GM12872 (cell line): ENCODE measurements at regions not wholly inside any gene's neighbourhood (a gene's known extent, or its start where the extent isn't known, plus 50 kb on each side); places are given as distances from the start of the nearest gene placed in this dataset.
A peak's percentile ranks its signal among the peaks of the same experiment; 100 is the strongest.

Experiments
- TF ChIP-seq, protein P1 (sequence below): IDR thresholded peaks from 3 replicates; pipeline ENCODE4 v1.5.1; 2011; ENCODE audit warnings: low read depth, mild to moderate bottlenecking, low read length, moderate library complexity; ENCODE audit not compliant: insufficient read depth

DNA sequence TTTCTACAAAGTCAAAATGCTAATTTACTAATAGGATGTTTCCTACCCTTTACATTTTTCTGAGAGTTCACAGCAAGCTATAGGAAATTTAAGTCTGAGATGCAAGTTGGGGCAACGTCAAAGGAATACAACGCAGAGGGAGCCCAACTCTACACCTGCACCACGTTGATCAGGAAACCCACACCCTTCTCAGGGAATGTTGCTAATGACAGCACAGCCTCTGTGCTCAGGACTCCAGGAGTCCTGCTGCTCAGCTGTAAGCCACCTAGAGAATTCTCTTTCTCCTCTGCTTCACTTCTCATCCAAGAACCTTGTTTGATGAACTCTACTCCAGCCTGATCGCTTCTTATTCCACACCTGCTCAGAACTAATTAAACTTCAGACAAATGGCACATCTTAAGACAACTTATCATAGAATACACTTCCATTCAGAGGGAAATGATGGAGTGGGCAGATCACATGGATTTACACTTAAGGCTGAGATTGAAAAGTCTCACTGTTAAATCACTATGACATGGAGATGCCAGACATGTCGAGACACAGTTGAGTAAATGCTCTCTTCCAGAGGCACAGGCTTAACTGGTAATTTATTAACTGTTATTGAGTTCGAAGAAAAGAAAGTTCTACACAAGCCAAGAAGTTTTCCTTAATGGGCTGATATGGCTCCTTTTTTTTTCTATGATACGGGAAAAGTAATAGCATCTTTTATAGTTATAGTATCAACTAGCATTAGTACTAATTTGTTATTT is 811.6 kb upstream of the ARGLU1 start:
- TF ChIP-seq, protein P1, sequence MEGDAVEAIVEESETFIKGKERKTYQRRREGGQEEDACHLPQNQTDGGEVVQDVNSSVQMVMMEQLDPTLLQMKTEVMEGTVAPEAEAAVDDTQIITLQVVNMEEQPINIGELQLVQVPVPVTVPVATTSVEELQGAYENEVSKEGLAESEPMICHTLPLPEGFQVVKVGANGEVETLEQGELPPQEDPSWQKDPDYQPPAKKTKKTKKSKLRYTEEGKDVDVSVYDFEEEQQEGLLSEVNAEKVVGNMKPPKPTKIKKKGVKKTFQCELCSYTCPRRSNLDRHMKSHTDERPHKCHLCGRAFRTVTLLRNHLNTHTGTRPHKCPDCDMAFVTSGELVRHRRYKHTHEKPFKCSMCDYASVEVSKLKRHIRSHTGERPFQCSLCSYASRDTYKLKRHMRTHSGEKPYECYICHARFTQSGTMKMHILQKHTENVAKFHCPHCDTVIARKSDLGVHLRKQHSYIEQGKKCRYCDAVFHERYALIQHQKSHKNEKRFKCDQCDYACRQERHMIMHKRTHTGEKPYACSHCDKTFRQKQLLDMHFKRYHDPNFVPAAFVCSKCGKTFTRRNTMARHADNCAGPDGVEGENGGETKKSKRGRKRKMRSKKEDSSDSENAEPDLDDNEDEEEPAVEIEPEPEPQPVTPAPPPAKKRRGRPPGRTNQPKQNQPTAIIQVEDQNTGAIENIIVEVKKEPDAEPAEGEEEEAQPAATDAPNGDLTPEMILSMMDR, result no peak

GRCh38 chr13:107376341-107377125 is 808.6 kb upstream of the ARGLU1 start:
- TF ChIP-seq, protein P1, result no peak

DNA sequence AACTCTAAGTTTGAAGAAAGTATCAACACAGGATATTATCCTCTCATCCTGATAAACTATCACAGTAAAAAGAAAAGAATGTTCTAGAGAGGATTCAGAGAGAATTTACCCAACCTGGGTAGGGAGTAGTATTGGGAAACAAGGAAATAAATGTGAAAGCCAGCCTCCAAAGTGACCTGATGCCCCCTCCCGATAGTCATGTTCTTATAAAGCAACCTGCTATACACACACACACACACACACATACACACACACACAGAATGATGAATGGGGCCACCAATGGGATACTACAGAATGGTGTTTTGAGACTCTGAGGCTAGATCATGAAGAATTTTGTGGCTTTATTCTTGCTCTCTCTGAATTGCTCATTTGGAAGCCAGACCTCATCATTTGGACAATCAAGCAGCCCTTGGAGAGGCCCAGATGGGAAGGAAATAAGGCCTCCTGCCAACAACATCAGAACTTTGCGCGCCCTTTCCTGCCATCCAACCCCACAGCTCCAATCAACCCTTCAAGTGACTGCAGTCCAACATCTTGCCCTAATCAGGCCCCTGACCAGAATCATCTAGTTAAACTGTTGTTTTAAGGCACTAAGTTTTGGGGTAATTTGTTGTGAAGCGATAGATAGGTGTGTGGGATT is 807.9 kb upstream of the ARGLU1 start:
- TF ChIP-seq, protein P1, result no peak

DNA sequence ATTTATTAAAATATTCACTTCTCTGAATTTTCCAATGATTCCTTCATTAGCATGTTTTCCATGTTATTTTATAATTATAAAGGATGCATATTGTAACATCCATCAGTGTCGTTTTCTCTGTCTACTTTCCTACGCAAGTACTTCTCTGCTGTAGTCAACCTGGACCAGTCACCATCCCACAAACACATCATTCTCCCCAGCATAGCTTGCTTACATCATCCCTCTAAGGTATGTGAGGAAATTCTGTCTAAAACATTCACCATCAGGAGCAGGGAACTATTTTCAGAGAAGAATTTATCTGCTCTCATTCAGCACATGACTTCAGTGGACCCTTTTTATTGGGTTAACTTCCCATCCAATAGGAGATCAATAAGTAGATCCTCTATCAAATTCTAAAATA is 806.1 kb upstream of the ARGLU1 start:
- TF ChIP-seq, protein P1, result no peak

- TF ChIP-seq, protein P1, result peak; percentile 34; the same call in 1 of the 3 replicates
Observed at GRCh38 chr13:107373551-107373950, 805.6 kb upstream of the ARGLU1 start.

GRCh38 chr13:107370015-107370785 is 802.3 kb upstream of the ARGLU1 start:
- TF ChIP-seq, protein P1, result no peak

DNA sequence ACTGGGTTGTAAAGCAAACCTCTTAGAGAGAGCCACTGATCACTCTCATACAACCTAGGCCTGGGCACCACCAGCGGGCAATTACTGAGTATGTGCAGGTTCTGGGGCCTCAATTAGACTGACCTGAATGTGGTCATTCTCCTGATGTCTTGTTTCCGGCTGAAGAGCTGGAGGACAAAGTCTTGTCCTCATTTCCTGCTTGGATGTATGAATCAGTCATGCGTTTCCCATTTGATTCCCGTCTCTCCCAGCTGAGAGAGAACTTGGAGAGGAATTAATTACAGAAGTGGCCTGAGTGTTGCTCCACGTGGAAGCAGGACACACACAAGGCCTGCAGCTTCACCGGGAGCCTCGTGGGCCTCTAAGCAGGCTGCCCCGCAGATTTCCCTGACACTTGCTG is 799.3 kb upstream of the ARGLU1 start:
- TF ChIP-seq, protein P1, result no peak
